ENCODE measurements at regions not wholly inside any gene's neighbourhood (a gene's known extent, or its start where the extent isn't known, plus 50 kb on each side); places are given as distances from the start of the nearest gene placed in this dataset.

- TF ChIP-seq CTCF (IDR thresholded peaks at IDR 0.05), result no peak
- no peak for TF ChIP-seq POLR2AphosphoS5 (IDR thresholded peaks at IDR 0.05)
- TF ChIP-seq POLR2A (IDR thresholded peaks at IDR 0.05), result no peak
- no peak for TF ChIP-seq EP300 (IDR thresholded peaks at IDR 0.05)
Observed at GRCh38 chr1:170247751-170248521, 102.2 kb downstream of the NTMT2 start.
